ENCODE measurements at regions not wholly inside any gene's neighbourhood (a gene's known extent, or its start where the extent isn't known, plus 50 kb on each side); places are given as distances from the start of the nearest gene placed in this dataset.

- Histone ChIP-seq H3K36me3 (ENCODE audit: control insufficient read depth, insufficient read depth, low read length) (no peaks in the 10 kb centered on the region), H3K9ac (ENCODE audit: low read length) (no peak overlapping the region), H3K4me3 (ENCODE audit: low read length) (no peak overlapping the region), H3K27me3 (ENCODE audit: control insufficient read depth, insufficient read depth, low read length) (no peaks in the 10 kb centered on the region), H3K4me1 (ENCODE audit: control insufficient read depth, insufficient read depth, low read length) (peaks cover 9% of the 10 kb centered on the region), H3K27ac (ENCODE audit: low read depth, low read length) (no peak overlapping the region)
Measured at GRCh38 chr9:89926167-89926566, 321.4 kb downstream of the GADD45G start.

- H3K36me3 ChIP-seq (ENCODE audit: control insufficient read depth, insufficient read depth, low read length) = no peaks in the 10 kb centered on the region
- no peak overlapping the region for H3K4me3 ChIP-seq (ENCODE audit: low read length)
- no peak overlapping the region for H3K9ac ChIP-seq (ENCODE audit: low read length)
- no peaks in the 10 kb centered on the region for H3K27me3 ChIP-seq (ENCODE audit: control insufficient read depth, insufficient read depth, low read length)
- H3K27ac ChIP-seq (ENCODE audit: low read depth, low read length) = no peak overlapping the region
- peaks cover 9% of the 10 kb centered on the region for H3K4me1 ChIP-seq (ENCODE audit: control insufficient read depth, insufficient read depth, low read length)
Measured at GRCh38 chr9:89926691-89927220, 321.9 kb downstream of the GADD45G start.

- no peak overlapping the region for H3K27ac ChIP-seq (ENCODE audit: low read depth, low read length)
- H3K4me1 ChIP-seq (ENCODE audit: control insufficient read depth, insufficient read depth, low read length) = peaks cover 9% of the 10 kb centered on the region
- H3K9ac ChIP-seq (ENCODE audit: low read length) = no peak overlapping the region
- H3K27me3 ChIP-seq (ENCODE audit: control insufficient read depth, insufficient read depth, low read length) = no peaks in the 10 kb centered on the region
- H3K4me3 ChIP-seq (ENCODE audit: low read length) = no peak overlapping the region
- no peaks in the 10 kb centered on the region for H3K36me3 ChIP-seq (ENCODE audit: control insufficient read depth, insufficient read depth, low read length)
Measured at GRCh38 chr9:89928106-89928505, 323.3 kb downstream of the GADD45G start.

- H3K4me1 ChIP-seq (ENCODE audit: control insufficient read depth, insufficient read depth, low read length) = peaks cover 9% of the 10 kb centered on the region
- H3K36me3 ChIP-seq (ENCODE audit: control insufficient read depth, insufficient read depth, low read length) = no peaks in the 10 kb centered on the region
- no peak overlapping the region for H3K27ac ChIP-seq (ENCODE audit: low read depth, low read length)
- no peak overlapping the region for H3K9ac ChIP-seq (ENCODE audit: low read length)
- H3K4me3 ChIP-seq (ENCODE audit: low read length) = no peak overlapping the region
- no peaks in the 10 kb centered on the region for H3K27me3 ChIP-seq (ENCODE audit: control insufficient read depth, insufficient read depth, low read length)
Measured at GRCh38 chr9:89928521-89929275, 323.9 kb downstream of the GADD45G start.

GRCh38 chr9:89929315-89929672 lies 324.5 kb downstream of the GADD45G start:
- no peak overlapping the region for H3K27ac ChIP-seq (ENCODE audit: low read depth, low read length)
- H3K9ac ChIP-seq (ENCODE audit: low read length) = no peak overlapping the region
- H3K4me3 ChIP-seq (ENCODE audit: low read length) = no peak overlapping the region
- H3K36me3 ChIP-seq (ENCODE audit: control insufficient read depth, insufficient read depth, low read length) = no peaks in the 10 kb centered on the region
- H3K4me1 ChIP-seq (ENCODE audit: control insufficient read depth, insufficient read depth, low read length) = peaks cover 9% of the 10 kb centered on the region
- no peaks in the 10 kb centered on the region for H3K27me3 ChIP-seq (ENCODE audit: control insufficient read depth, insufficient read depth, low read length)

- Histone ChIP-seq H3K9ac (ENCODE audit: low read length) (no peak overlapping the region), H3K27ac (ENCODE audit: low read depth, low read length) (no peak overlapping the region), H3K36me3 (ENCODE audit: control insufficient read depth, insufficient read depth, low read length) (no peaks in the 10 kb centered on the region), H3K4me1 (ENCODE audit: control insufficient read depth, insufficient read depth, low read length) (peaks cover 9% of the 10 kb centered on the region), H3K4me3 (ENCODE audit: low read length) (no peak overlapping the region), H3K27me3 (ENCODE audit: control insufficient read depth, insufficient read depth, low read length) (no peaks in the 10 kb centered on the region)
Measured at GRCh38 chr9:89929673-89930480, 325.1 kb downstream of the GADD45G start.

GRCh38 chr9:89933578-89933977 lies 328.8 kb downstream of the GADD45G start:
- Histone ChIP-seq H3K9ac (ENCODE audit: low read length) (no peak overlapping the region), H3K36me3 (ENCODE audit: control insufficient read depth, insufficient read depth, low read length) (no peaks in the 10 kb centered on the region), H3K4me3 (ENCODE audit: low read length) (no peak overlapping the region), H3K27me3 (ENCODE audit: control insufficient read depth, insufficient read depth, low read length) (no peaks in the 10 kb centered on the region), H3K27ac (ENCODE audit: low read depth, low read length) (no peak overlapping the region), H3K4me1 (ENCODE audit: control insufficient read depth, insufficient read depth, low read length) (peaks cover 10% of the 10 kb centered on the region)

- no peak overlapping the region for H3K4me3 ChIP-seq (ENCODE audit: low read length)
- H3K36me3 ChIP-seq (ENCODE audit: control insufficient read depth, insufficient read depth, low read length) = no peaks in the 10 kb centered on the region
- peaks cover 10% of the 10 kb centered on the region for H3K4me1 ChIP-seq (ENCODE audit: control insufficient read depth, insufficient read depth, low read length)
- no peak overlapping the region for H3K9ac ChIP-seq (ENCODE audit: low read length)
- no peak overlapping the region for H3K27ac ChIP-seq (ENCODE audit: low read depth, low read length)
- no peaks in the 10 kb centered on the region for H3K27me3 ChIP-seq (ENCODE audit: control insufficient read depth, insufficient read depth, low read length)
Measured at GRCh38 chr9:89935115-89935514, 330.3 kb downstream of the GADD45G start.

GRCh38 chr9:89935801-89936200 lies 331.0 kb downstream of the GADD45G start:
- Histone ChIP-seq H3K36me3 (ENCODE audit: control insufficient read depth, insufficient read depth, low read length) (no peaks in the 10 kb centered on the region), H3K4me3 (ENCODE audit: low read length) (no peak overlapping the region), H3K4me1 (ENCODE audit: control insufficient read depth, insufficient read depth, low read length) (peaks cover 10% of the 10 kb centered on the region), H3K27ac (ENCODE audit: low read depth, low read length) (no peak overlapping the region), H3K27me3 (ENCODE audit: control insufficient read depth, insufficient read depth, low read length) (no peaks in the 10 kb centered on the region), H3K9ac (ENCODE audit: low read length) (no peak overlapping the region)

GRCh38 chr9:89937051-89937450 lies 332.2 kb downstream of the GADD45G start:
- Histone ChIP-seq H3K36me3 (ENCODE audit: control insufficient read depth, insufficient read depth, low read length) (no peaks in the 10 kb centered on the region), H3K4me3 (ENCODE audit: low read length) (no peak overlapping the region), H3K27ac (ENCODE audit: low read depth, low read length) (no peak overlapping the region), H3K9ac (ENCODE audit: low read length) (no peak overlapping the region), H3K4me1 (ENCODE audit: control insufficient read depth, insufficient read depth, low read length) (peaks cover 16% of the 10 kb centered on the region), H3K27me3 (ENCODE audit: control insufficient read depth, insufficient read depth, low read length) (no peaks in the 10 kb centered on the region)

GRCh38 chr9:89939181-89939580 lies 334.4 kb downstream of the GADD45G start:
- Histone ChIP-seq H3K27me3 (ENCODE audit: control insufficient read depth, insufficient read depth, low read length) (no peaks in the 10 kb centered on the region), H3K27ac (ENCODE audit: low read depth, low read length) (no peak overlapping the region), H3K9ac (ENCODE audit: low read length) (no peak overlapping the region), H3K4me1 (ENCODE audit: control insufficient read depth, insufficient read depth, low read length) (peaks cover 34% of the 10 kb centered on the region), H3K36me3 (ENCODE audit: control insufficient read depth, insufficient read depth, low read length) (no peaks in the 10 kb centered on the region), H3K4me3 (ENCODE audit: low read length) (no peak overlapping the region)

GRCh38 chr9:89939626-89940292 lies 334.9 kb downstream of the GADD45G start:
- Histone ChIP-seq H3K9ac (ENCODE audit: low read length) (no peak overlapping the region), H3K36me3 (ENCODE audit: control insufficient read depth, insufficient read depth, low read length) (no peaks in the 10 kb centered on the region), H3K4me3 (ENCODE audit: low read length) (no peak overlapping the region), H3K27me3 (ENCODE audit: control insufficient read depth, insufficient read depth, low read length) (no peaks in the 10 kb centered on the region), H3K27ac (ENCODE audit: low read depth, low read length) (no peak overlapping the region), H3K4me1 (ENCODE audit: control insufficient read depth, insufficient read depth, low read length) (peaks cover 37% of the 10 kb centered on the region)
